K562 (cell line): ENCODE measurements at regions not wholly inside any gene's neighbourhood (a gene's known extent, or its start where the extent isn't known, plus 50 kb on each side); places are given as distances from the start of the nearest gene placed in this dataset.

Experiments used
- BRF2 ChIP-seq: IDR thresholded peaks from 3 replicates; pipeline ENCODE4 v1.6.1; 2011; ENCODE audit warnings: borderline replicate concordance, mild to moderate bottlenecking; ENCODE audit not compliant: insufficient read length, insufficient read depth
- CEBPZ ChIP-seq: fragments of 150-350 bp; IDR thresholded peaks from 2 replicates; pipeline ENCODE4 v1.6.1; 2014; ENCODE audit warnings: low read depth, mild to moderate bottlenecking, low read length, borderline replicate concordance
- CHD4 ChIP-seq: fragments of 200-600 bp; sonication (generic); IDR thresholded peaks from 3 replicates; pipeline ENCODE4 v1.6.1; 2012; ENCODE audit warnings: low read depth, mild to moderate bottlenecking, mixed read lengths, low read length, inconsistent platforms; ENCODE audit not compliant: insufficient read depth, insufficient replicate concordance, poor library complexity, severe bottlenecking
- CTCF ChIP-seq, 3 experiments: IDR thresholded peaks in 2 of 3; conservative IDR thresholded peaks in 1 of 3; 2 replicates each; pipeline ENCODE4 v1.5.1; 2011 to 2012; ENCODE audit warnings: low read length in 3 of 3, mild to moderate bottlenecking in 3 of 3, control low read depth in 2 of 3, improper control_type of control experiment in 1 of 3, inconsistent platforms in 1 of 3, low read depth in 1 of 3, mixed read lengths in 1 of 3, moderate library complexity in 1 of 3; ENCODE audit not compliant: insufficient read depth in 2 of 3
- HDAC1 ChIP-seq, 2 experiments: fragments of 450-650 bp; IDR thresholded peaks; 2 replicates each; pipeline ENCODE4 v1.6.1; 2016 to 2017; ENCODE audit warnings: inconsistent platforms in 1 of 2, mild to moderate bottlenecking in 1 of 2, moderate library complexity in 1 of 2
- HDAC2 ChIP-seq: fragments of 450-650 bp; IDR thresholded peaks from 2 replicates; pipeline ENCODE4 v1.6.1; 2016; ENCODE audit warnings: mild to moderate bottlenecking
- SMARCE1 ChIP-seq: fragments of 450-650 bp; IDR thresholded peaks from 2 replicates; pipeline ENCODE4 v1.7.1; 2016; ENCODE audit warnings: mild to moderate bottlenecking
- SP1 ChIP-seq: sonication (generic); formaldehyde crosslinking; IDR thresholded peaks from 2 replicates; pipeline ENCODE4 v1.8.1; 2022; ENCODE audit warnings: mild to moderate bottlenecking, missing genetic modification reagents
- TAF1 ChIP-seq: IDR thresholded peaks from 2 replicates; pipeline ENCODE4 v1.6.1; 2011; ENCODE audit warnings: mild to moderate bottlenecking, low read length, moderate library complexity; ENCODE audit not compliant: insufficient read depth, control insufficient read depth, severe bottlenecking; ENCODE audit errors: extremely low read depth
- TAF15 ChIP-seq: fragments of 200-400 bp; formaldehyde crosslinking; IDR thresholded peaks from 2 replicates; pipeline ENCODE4 v1.6.1; 2017; ENCODE audit warnings: mild to moderate bottlenecking, low read depth, low read length, moderate library complexity
- TBP ChIP-seq: optimal IDR thresholded peaks from 2 replicates; pipeline ENCODE3; 2011; ENCODE audit warnings: low read depth, low read length, improper control_type of control experiment
- TCF7L2 ChIP-seq: fragments of 150-350 bp; IDR thresholded peaks from 2 replicates; pipeline ENCODE4 v1.6.1; 2016; ENCODE audit warnings: low read depth, mild to moderate bottlenecking, low read length, moderate library complexity
- TEAD4 ChIP-seq, 2 experiments: sonication (generic) in 1 of 2; formaldehyde crosslinking in 1 of 2; IDR thresholded peaks; 2 replicates each; pipeline versions ENCODE4 v1.6.1 to v1.8.0; 2012 to 2022; ENCODE audit warnings: borderline replicate concordance in 1 of 2, inconsistent platforms in 1 of 2, low read length in 1 of 2, mild to moderate bottlenecking in 1 of 2, missing genetic modification reagents in 1 of 2
- USF1 ChIP-seq: sonication (generic); formaldehyde crosslinking; IDR thresholded peaks from 2 replicates; pipeline ENCODE4 v1.9.0; 2022; ENCODE audit warnings: mild to moderate bottlenecking, missing genetic modification reagents

GRCh38 chr13:47094734-47095434, 198.0 kb upstream of the HTR2A start:
- no peak for TF ChIP-seq CEBPZ
- TF ChIP-seq TBP, result no peak
- no peak for TF ChIP-seq CTCF (IDR thresholded peaks at IDR 0.05 in 2 of 3, conservative IDR thresholded peaks at IDR 0.05 in 1 of 3; ENCODE audit: insufficient read depth in 2 of 3, low read depth in 1 of 3, low read length in 3 of 3)
- no peak for TF ChIP-seq SP1 (CRISPR knock-in tag)
- TF ChIP-seq CHD4, result no peak
- TF ChIP-seq BRF2, result no peak
- no peak for TF ChIP-seq TEAD4 (IDR thresholded peaks at IDR 0.05; ENCODE audit: low read length)
- no peak for TF ChIP-seq TEAD4 (CRISPR knock-in tag; IDR thresholded peaks at IDR 0.05; ENCODE audit: borderline replicate concordance)
- TF ChIP-seq HDAC1 (IDR thresholded peaks at IDR 0.05), result no peak
- TF ChIP-seq TCF7L2, result no peak
- TF ChIP-seq HDAC2, result no peak
- TF ChIP-seq USF1 (CRISPR knock-in tag), result no peak
- no peak for TF ChIP-seq TAF15
- no peak for TF ChIP-seq SMARCE1
- TF ChIP-seq TAF1, result no peak
